ENCODE measurements at regions not wholly inside any gene's neighbourhood (a gene's known extent, or its start where the extent isn't known, plus 50 kb on each side); places are given as distances from the start of the nearest gene placed in this dataset.

GRCh38 chr11:80610516-80610915 lies 1169.7 kb upstream of the TENM4 start:
- no peaks in the 10 kb centered on the region for H3K27me3 ChIP-seq (ENCODE audit: control insufficient read depth in 3 of 3, insufficient read depth in 3 of 3, low read length in 3 of 3)

GRCh38 chr11:80603472-80603871 lies 1162.6 kb upstream of the TENM4 start:
- Histone ChIP-seq H3K27ac (ENCODE audit: low read depth, low read length) (no peak overlapping the region), H3K9me3 (ENCODE audit: control insufficient read depth in 3 of 3, low read length in 3 of 3) (peaks cover 0 to 2% (median 0%) of the 10 kb centered on the region in 3 donors), H3K27me3 (ENCODE audit: control insufficient read depth in 3 of 3, insufficient read depth in 3 of 3, low read length in 3 of 3) (no peaks in the 10 kb centered on the region), H3K36me3 (ENCODE audit: control insufficient read depth in 3 of 3, insufficient read depth in 3 of 3, low read length in 3 of 3) (no peaks in the 10 kb centered on the region), H3K4me3 (ENCODE audit: low read length in 3 of 3) (no peak overlapping the region), H3K4me1 (ENCODE audit: control insufficient read depth in 3 of 3, insufficient read depth in 3 of 3, low read length in 3 of 3) (no peaks in the 10 kb centered on the region), H3K9ac (ENCODE audit: low read depth in 1 of 3, low read length in 3 of 3) (no peak overlapping the region)

More at GRCh38 chr11:80610516-80610915, 1169.7 kb upstream of the TENM4 start:
- Histone ChIP-seq H3K9me3 (ENCODE audit: control insufficient read depth in 3 of 3, low read length in 3 of 3) (no peaks in the 10 kb centered on the region), H3K36me3 (ENCODE audit: control insufficient read depth in 3 of 3, insufficient read depth in 3 of 3, low read length in 3 of 3) (no peaks in the 10 kb centered on the region), H3K27ac (ENCODE audit: low read depth, low read length) (no peak overlapping the region), H3K4me1 (ENCODE audit: control insufficient read depth in 3 of 3, insufficient read depth in 3 of 3, low read length in 3 of 3) (no peaks in the 10 kb centered on the region), H3K9ac (ENCODE audit: low read depth in 1 of 3, low read length in 3 of 3) (no peak overlapping the region), H3K4me3 (ENCODE audit: low read length in 3 of 3) (no peak overlapping the region)

- Histone ChIP-seq H3K4me1 (ENCODE audit: control insufficient read depth in 3 of 3, insufficient read depth in 3 of 3, low read length in 3 of 3) (no peaks in the 10 kb centered on the region), H3K4me3 (ENCODE audit: low read length in 3 of 3) (no peak overlapping the region), H3K9me3 (ENCODE audit: control insufficient read depth in 3 of 3, low read length in 3 of 3) (peaks cover 0 to 2% (median 0%) of the 10 kb centered on the region in 3 donors), H3K27me3 (ENCODE audit: control insufficient read depth in 3 of 3, insufficient read depth in 3 of 3, low read length in 3 of 3) (no peaks in the 10 kb centered on the region), H3K27ac (ENCODE audit: low read depth, low read length) (no peak overlapping the region), H3K36me3 (ENCODE audit: control insufficient read depth in 3 of 3, insufficient read depth in 3 of 3, low read length in 3 of 3) (no peaks in the 10 kb centered on the region), H3K9ac (ENCODE audit: low read depth in 1 of 3, low read length in 3 of 3) (no peak overlapping the region)
Measured at GRCh38 chr11:80598905-80599304, 1158.1 kb upstream of the TENM4 start.

GRCh38 chr11:80596291-80596810 lies 1155.5 kb upstream of the TENM4 start:
- Histone ChIP-seq H3K9ac (ENCODE audit: low read depth in 1 of 3, low read length in 3 of 3) (no peak overlapping the region), H3K36me3 (ENCODE audit: control insufficient read depth in 3 of 3, insufficient read depth in 3 of 3, low read length in 3 of 3) (no peaks in the 10 kb centered on the region), H3K27me3 (ENCODE audit: control insufficient read depth in 3 of 3, insufficient read depth in 3 of 3, low read length in 3 of 3) (no peaks in the 10 kb centered on the region), H3K9me3 (ENCODE audit: control insufficient read depth in 3 of 3, low read length in 3 of 3) (peaks cover 0 to 2% (median 0%) of the 10 kb centered on the region in 3 donors), H3K27ac (ENCODE audit: low read depth, low read length) (no peak overlapping the region), H3K4me3 (ENCODE audit: low read length in 3 of 3) (no peak overlapping the region), H3K4me1 (ENCODE audit: control insufficient read depth in 3 of 3, insufficient read depth in 3 of 3, low read length in 3 of 3) (no peaks in the 10 kb centered on the region)

GRCh38 chr11:80595011-80595410 lies 1154.2 kb upstream of the TENM4 start:
- Histone ChIP-seq H3K9me3 (ENCODE audit: control insufficient read depth in 3 of 3, low read length in 3 of 3) (peaks cover 0 to 2% (median 0%) of the 10 kb centered on the region in 3 donors), H3K4me3 (ENCODE audit: low read length in 3 of 3) (no peak overlapping the region), H3K27me3 (ENCODE audit: control insufficient read depth in 3 of 3, insufficient read depth in 3 of 3, low read length in 3 of 3) (no peaks in the 10 kb centered on the region), H3K9ac (ENCODE audit: low read depth in 1 of 3, low read length in 3 of 3) (no peak overlapping the region), H3K27ac (ENCODE audit: low read depth, low read length) (no peak overlapping the region), H3K4me1 (ENCODE audit: control insufficient read depth in 3 of 3, insufficient read depth in 3 of 3, low read length in 3 of 3) (no peaks in the 10 kb centered on the region), H3K36me3 (ENCODE audit: control insufficient read depth in 3 of 3, insufficient read depth in 3 of 3, low read length in 3 of 3) (no peaks in the 10 kb centered on the region)

GRCh38 chr11:80593648-80594374 lies 1153.0 kb upstream of the TENM4 start:
- Histone ChIP-seq H3K9ac (ENCODE audit: low read depth in 1 of 3, low read length in 3 of 3) (no peak overlapping the region), H3K27ac (ENCODE audit: low read depth, low read length) (no peak overlapping the region), H3K4me1 (ENCODE audit: control insufficient read depth in 3 of 3, insufficient read depth in 3 of 3, low read length in 3 of 3) (no peaks in the 10 kb centered on the region), H3K4me3 (ENCODE audit: low read length in 3 of 3) (no peak overlapping the region), H3K27me3 (ENCODE audit: control insufficient read depth in 3 of 3, insufficient read depth in 3 of 3, low read length in 3 of 3) (no peaks in the 10 kb centered on the region), H3K36me3 (ENCODE audit: control insufficient read depth in 3 of 3, insufficient read depth in 3 of 3, low read length in 3 of 3) (no peaks in the 10 kb centered on the region), H3K9me3 (ENCODE audit: control insufficient read depth in 3 of 3, low read length in 3 of 3) (peaks cover 0 to under 1% (median 0%) of the 10 kb centered on the region in 3 donors)

- Histone ChIP-seq H3K27ac (ENCODE audit: low read depth, low read length) (no peak overlapping the region), H3K36me3 (ENCODE audit: control insufficient read depth in 3 of 3, insufficient read depth in 3 of 3, low read length in 3 of 3) (no peaks in the 10 kb centered on the region), H3K4me1 (ENCODE audit: control insufficient read depth in 3 of 3, insufficient read depth in 3 of 3, low read length in 3 of 3) (no peaks in the 10 kb centered on the region), H3K9ac (ENCODE audit: low read depth in 1 of 3, low read length in 3 of 3) (no peak overlapping the region), H3K4me3 (ENCODE audit: low read length in 3 of 3) (no peak overlapping the region), H3K27me3 (ENCODE audit: control insufficient read depth in 3 of 3, insufficient read depth in 3 of 3, low read length in 3 of 3) (no peaks in the 10 kb centered on the region), H3K9me3 (ENCODE audit: control insufficient read depth in 3 of 3, low read length in 3 of 3) (no peaks in the 10 kb centered on the region)
Measured at GRCh38 chr11:80592546-80592945, 1151.7 kb upstream of the TENM4 start.

GRCh38 chr11:80587906-80588305 lies 1147.1 kb upstream of the TENM4 start:
- no peak overlapping the region for H3K4me3 ChIP-seq (ENCODE audit: low read length in 3 of 3)
- H3K9me3 ChIP-seq (ENCODE audit: control insufficient read depth in 3 of 3, low read length in 3 of 3) = no peaks in the 10 kb centered on the region
- no peaks in the 10 kb centered on the region for H3K36me3 ChIP-seq (ENCODE audit: control insufficient read depth in 3 of 3, insufficient read depth in 3 of 3, low read length in 3 of 3)
- no peaks in the 10 kb centered on the region for H3K4me1 ChIP-seq (ENCODE audit: control insufficient read depth in 3 of 3, insufficient read depth in 3 of 3, low read length in 3 of 3)
- no peak overlapping the region for H3K27ac ChIP-seq (ENCODE audit: low read depth, low read length)
- no peaks in the 10 kb centered on the region for H3K27me3 ChIP-seq (ENCODE audit: control insufficient read depth in 3 of 3, insufficient read depth in 3 of 3, low read length in 3 of 3)
- H3K9ac ChIP-seq (ENCODE audit: low read depth in 1 of 3, low read length in 3 of 3) = no peak overlapping the region

GRCh38 chr11:80586464-80586863 lies 1145.6 kb upstream of the TENM4 start:
- H3K4me1 ChIP-seq (ENCODE audit: control insufficient read depth in 3 of 3, insufficient read depth in 3 of 3, low read length in 3 of 3) = no peaks in the 10 kb centered on the region
- no peaks in the 10 kb centered on the region for H3K9me3 ChIP-seq (ENCODE audit: control insufficient read depth in 3 of 3, low read length in 3 of 3)
- H3K27ac ChIP-seq (ENCODE audit: low read depth, low read length) = no peak overlapping the region
- H3K27me3 ChIP-seq (ENCODE audit: control insufficient read depth in 3 of 3, insufficient read depth in 3 of 3, low read length in 3 of 3) = no peaks in the 10 kb centered on the region
- H3K36me3 ChIP-seq (ENCODE audit: control insufficient read depth in 3 of 3, insufficient read depth in 3 of 3, low read length in 3 of 3) = no peaks in the 10 kb centered on the region
- no peak overlapping the region for H3K4me3 ChIP-seq (ENCODE audit: low read length in 3 of 3)
- no peak overlapping the region for H3K9ac ChIP-seq (ENCODE audit: low read depth in 1 of 3, low read length in 3 of 3)

GRCh38 chr11:80584661-80585060 lies 1143.8 kb upstream of the TENM4 start:
- H3K36me3 ChIP-seq (ENCODE audit: control insufficient read depth in 3 of 3, insufficient read depth in 3 of 3, low read length in 3 of 3) = no peaks in the 10 kb centered on the region
- no peaks in the 10 kb centered on the region for H3K4me1 ChIP-seq (ENCODE audit: control insufficient read depth in 3 of 3, insufficient read depth in 3 of 3, low read length in 3 of 3)
- no peaks in the 10 kb centered on the region for H3K27me3 ChIP-seq (ENCODE audit: control insufficient read depth in 3 of 3, insufficient read depth in 3 of 3, low read length in 3 of 3)
- no peak overlapping the region for H3K27ac ChIP-seq (ENCODE audit: low read depth, low read length)
- H3K9me3 ChIP-seq (ENCODE audit: control insufficient read depth in 3 of 3, low read length in 3 of 3) = no peaks in the 10 kb centered on the region
- no peak overlapping the region for H3K9ac ChIP-seq (ENCODE audit: low read depth in 1 of 3, low read length in 3 of 3)
- H3K4me3 ChIP-seq (ENCODE audit: low read length in 3 of 3) = no peak overlapping the region
